Loucy (cell line): ENCODE measurements at regions not wholly inside any gene's neighbourhood (a gene's known extent, or its start where the extent isn't known, plus 50 kb on each side); places are given as distances from the start of the nearest gene placed in this dataset.

Experiments
- H2AFZ ChIP-seq: fragments of 200-600 bp; sonication (generic); 2 replicates; pipeline ENCODE4 v1.6.0; 2016; ENCODE audit warnings: antibody characterized with exemption, mild to moderate bottlenecking, low read length, moderate library complexity
- H3F3A ChIP-seq: fragments of 200-600 bp; 2 replicates; pipeline ENCODE4 v1.6.0; 2016; ENCODE audit warnings: antibody characterized with exemption, low read depth, mild to moderate bottlenecking
- H3K27me3 ChIP-seq: fragments of 200-600 bp; sonication (generic); 2 replicates; pipeline ENCODE4 v1.6.1; 2014; ENCODE audit warnings: low read length, mild to moderate bottlenecking; ENCODE audit not compliant: insufficient read depth, poor library complexity, severe bottlenecking
- H3K36me3 ChIP-seq: fragments of 200-600 bp; sonication (generic); 2 replicates; pipeline ENCODE4 v1.6.1; 2016; ENCODE audit warnings: low read length; ENCODE audit not compliant: insufficient read depth
- H3K4me1 ChIP-seq: fragments of 200-600 bp; sonication (generic); 2 replicates; pipeline ENCODE4 v1.5.1; 2014; ENCODE audit warnings: low read length, mild to moderate bottlenecking; ENCODE audit not compliant: insufficient read depth, poor library complexity, severe bottlenecking
- H3K4me2 ChIP-seq: fragments of 200-600 bp; sonication (generic); 2 replicates; pipeline ENCODE4 v1.6.0; 2014; ENCODE audit warnings: antibody characterized with exemption, low read length, low read depth, mild to moderate bottlenecking; ENCODE audit not compliant: poor library complexity, severe bottlenecking
- H3K4me3 ChIP-seq: fragments of 200-600 bp; sonication (generic); 2 replicates; pipeline ENCODE4 v1.5.1; 2014; ENCODE audit warnings: low read length, mild to moderate bottlenecking, mixed read lengths; ENCODE audit not compliant: poor library complexity, severe bottlenecking
- H3K79me2 ChIP-seq: fragments of 200-600 bp; sonication (generic); 2 replicates; pipeline ENCODE4 v1.6.1; 2014; ENCODE audit warnings: low read length; ENCODE audit not compliant: insufficient read depth
- H3K9ac ChIP-seq: fragments of 200-600 bp; sonication (generic); 2 replicates; pipeline ENCODE4 v1.6.0; 2014; ENCODE audit warnings: mild to moderate bottlenecking, low read depth, low read length, moderate library complexity; ENCODE audit not compliant: poor library complexity, severe bottlenecking
- H3K9me2 ChIP-seq: fragments of 200-600 bp; sonication (generic); replicated peaks from 2 replicates; pipeline ENCODE4 v1.6.1; 2016; ENCODE audit warnings: low read depth, low read length, mixed read lengths
- H3K9me3 ChIP-seq: fragments of 200-600 bp; sonication (generic); 2 replicates; pipeline ENCODE4 v1.6.1; 2014; ENCODE audit warnings: mild to moderate bottlenecking, antibody characterized with exemption, low read length, low read depth; ENCODE audit not compliant: insufficient read depth
- H4K20me1 ChIP-seq: fragments of 200-600 bp; sonication (generic); 2 replicates; pipeline ENCODE4 v1.6.0; 2014; ENCODE audit warnings: antibody characterized with exemption, low read length, mild to moderate bottlenecking; ENCODE audit not compliant: insufficient read depth, poor library complexity, severe bottlenecking
- CTCF ChIP-seq: fragments of 200-600 bp; sonication (generic); conservative IDR thresholded peaks from 2 replicates; pipeline ENCODE4 v1.5.1; 2014; ENCODE audit warnings: mild to moderate bottlenecking, antibody characterized with exemption, low read length
- EZH2phosphoT487 ChIP-seq: fragments of 200-600 bp; IDR thresholded peaks from 2 replicates; pipeline ENCODE4 v1.6.1; 2018; ENCODE audit warnings: antibody characterized with exemption, mild to moderate bottlenecking, moderate library complexity, borderline replicate concordance

GRCh38 chr4:53935780-53936179, 128.6 kb downstream of the CHIC2 start:
- no peaks in the 10 kb centered on the region for H3K27me3 ChIP-seq
- no peaks in the 10 kb centered on the region for H3K9me3 ChIP-seq
- H2AFZ ChIP-seq: no peak overlapping the region
- no peak overlapping the region for H3K4me2 ChIP-seq
- no peaks in the 10 kb centered on the region for H3K36me3 ChIP-seq
- no peaks in the 10 kb centered on the region for H3K79me2 ChIP-seq
- TF ChIP-seq CTCF (no peak), EZH2phosphoT487 (no peak)
- H3K4me3 ChIP-seq: no peak overlapping the region
- H3K4me1 ChIP-seq: no peaks in the 10 kb centered on the region
- no peaks in the 10 kb centered on the region for H3F3A ChIP-seq
- H4K20me1 ChIP-seq: no peaks in the 10 kb centered on the region
- no peak overlapping the region for H3K9ac ChIP-seq
- no peaks in the 10 kb centered on the region for H3K9me2 ChIP-seq

GRCh38 chr4:53932796-53933610, 131.4 kb downstream of the CHIC2 start:
- no peak for TF ChIP-seq EZH2phosphoT487
- TF ChIP-seq CTCF: no peak
- Histone ChIP-seq H3K4me1 (peaks cover 4% of the 10 kb centered on the region), H3F3A (no peaks in the 10 kb centered on the region), H3K9me3 (no peaks in the 10 kb centered on the region), H3K4me2 (no peak overlapping the region), H3K36me3 (no peaks in the 10 kb centered on the region), H2AFZ (no peak overlapping the region), H3K79me2 (no peaks in the 10 kb centered on the region), H3K9ac (no peak overlapping the region), H3K4me3 (no peak overlapping the region), H3K9me2 (no peaks in the 10 kb centered on the region), H3K27me3 (no peaks in the 10 kb centered on the region), H4K20me1 (no peaks in the 10 kb centered on the region)

- Histone ChIP-seq H3K9me3 (no peaks in the 10 kb centered on the region), H3K4me3 (no peak overlapping the region), H3K9me2 (no peaks in the 10 kb centered on the region), H3K4me1 (peaks cover 14% of the 10 kb centered on the region), H3K36me3 (no peaks in the 10 kb centered on the region), H3F3A (no peaks in the 10 kb centered on the region), H2AFZ (no peak overlapping the region), H3K27me3 (no peaks in the 10 kb centered on the region), H3K79me2 (no peaks in the 10 kb centered on the region), H3K9ac (no peak overlapping the region), H3K4me2 (no peak overlapping the region), H4K20me1 (no peaks in the 10 kb centered on the region)
- TF ChIP-seq CTCF (no peak), EZH2phosphoT487 (no peak)
These were observed 132.9 kb downstream of the CHIC2 start for GRCh38 chr4:53931461-53931961.
